ENCODE measurements at regions not wholly inside any gene's neighbourhood (a gene's known extent, or its start where the extent isn't known, plus 50 kb on each side); places are given as distances from the start of the nearest gene placed in this dataset.

GRCh38 chr5:13519131-13519530 is 425.4 kb downstream of the DNAH5 start:
- TF ChIP-seq CTCF (conservative IDR thresholded peaks at IDR 0.05; ENCODE audit: low read length), result no peak
- no peak for TF ChIP-seq EZH2phosphoT487 (IDR thresholded peaks at IDR 0.05; ENCODE audit: borderline replicate concordance, low read depth, low read length)
